SU-DHL-6 (cell line): ENCODE measurements at regions not wholly inside any gene's neighbourhood (a gene's known extent, or its start where the extent isn't known, plus 50 kb on each side); places are given as distances from the start of the nearest gene placed in this dataset.

ENCODE experiments used
- EZH2phosphoT487 ChIP-seq: fragments of 200-600 bp; sonication (generic), shearing (Covaris generic); conservative IDR thresholded peaks from 2 replicates; pipeline ENCODE4 v1.6.1; 2018; ENCODE audit warnings: mild to moderate bottlenecking, antibody characterized with exemption, low read length, moderate library complexity, mixed read lengths
- TF ChIP-seq, protein P1 (sequence below): fragments of 200-600 bp; sonication (generic); IDR thresholded peaks from one replicate; pipeline ENCODE4 v1.5.1; 2017; ENCODE audit warnings: antibody characterized with exemption, mild to moderate bottlenecking, low read length, moderate library complexity; ENCODE audit not compliant: insufficient read depth, poor library complexity, severe bottlenecking

DNA sequence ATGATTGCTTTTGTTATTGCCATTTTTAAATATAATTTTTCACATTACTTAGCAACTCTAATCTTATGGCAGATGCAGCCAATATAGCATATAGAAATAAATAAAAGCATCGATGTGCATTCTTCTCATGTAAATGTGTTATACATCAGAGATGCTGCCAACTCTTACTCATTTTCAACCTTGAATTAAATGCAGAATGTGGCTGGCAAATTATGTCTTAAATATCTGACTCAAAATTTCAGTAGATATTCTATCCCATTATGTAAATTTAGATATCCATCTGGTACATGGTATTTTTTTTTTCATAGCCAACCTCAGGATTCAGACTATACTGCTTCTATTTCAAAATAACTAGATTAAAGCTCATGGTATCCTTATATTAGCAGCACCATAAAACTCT, 916.7 kb upstream of the TMPRSS15 start:
- TF ChIP-seq, protein P1, sequence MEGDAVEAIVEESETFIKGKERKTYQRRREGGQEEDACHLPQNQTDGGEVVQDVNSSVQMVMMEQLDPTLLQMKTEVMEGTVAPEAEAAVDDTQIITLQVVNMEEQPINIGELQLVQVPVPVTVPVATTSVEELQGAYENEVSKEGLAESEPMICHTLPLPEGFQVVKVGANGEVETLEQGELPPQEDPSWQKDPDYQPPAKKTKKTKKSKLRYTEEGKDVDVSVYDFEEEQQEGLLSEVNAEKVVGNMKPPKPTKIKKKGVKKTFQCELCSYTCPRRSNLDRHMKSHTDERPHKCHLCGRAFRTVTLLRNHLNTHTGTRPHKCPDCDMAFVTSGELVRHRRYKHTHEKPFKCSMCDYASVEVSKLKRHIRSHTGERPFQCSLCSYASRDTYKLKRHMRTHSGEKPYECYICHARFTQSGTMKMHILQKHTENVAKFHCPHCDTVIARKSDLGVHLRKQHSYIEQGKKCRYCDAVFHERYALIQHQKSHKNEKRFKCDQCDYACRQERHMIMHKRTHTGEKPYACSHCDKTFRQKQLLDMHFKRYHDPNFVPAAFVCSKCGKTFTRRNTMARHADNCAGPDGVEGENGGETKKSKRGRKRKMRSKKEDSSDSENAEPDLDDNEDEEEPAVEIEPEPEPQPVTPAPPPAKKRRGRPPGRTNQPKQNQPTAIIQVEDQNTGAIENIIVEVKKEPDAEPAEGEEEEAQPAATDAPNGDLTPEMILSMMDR: no peak
- no peak for TF ChIP-seq EZH2phosphoT487
